ENCODE measurements at regions not wholly inside any gene's neighbourhood (a gene's known extent, or its start where the extent isn't known, plus 50 kb on each side); places are given as distances from the start of the nearest gene placed in this dataset.
"Not testable (repeated sequence)": the region's sequence is repeated elsewhere in the genome, so short reads cannot be mapped to it uniquely, and the experiment has no call there.

- no peak for DNase-seq
These were observed 625.7 kb upstream of the KCND2 start for GRCh38 chr7:119647286-119647685.

DNA sequence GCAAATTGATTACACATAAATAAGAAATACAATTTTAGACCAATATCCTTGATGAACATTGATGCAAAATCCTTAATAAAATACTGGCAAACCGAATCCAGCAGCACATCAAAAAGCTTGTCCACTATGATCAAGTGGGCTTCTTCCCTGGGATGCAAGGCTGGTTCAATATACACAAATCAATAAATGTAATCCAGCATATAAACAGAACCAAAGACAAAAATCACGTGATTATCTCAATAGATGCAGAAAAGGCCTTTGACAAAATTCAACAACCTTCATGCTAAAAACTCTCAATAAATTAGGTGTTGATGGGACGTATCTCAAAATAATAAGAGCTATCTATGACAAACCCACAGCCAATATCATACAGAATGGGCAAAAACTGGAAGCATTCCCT lies 624.2 kb upstream of the KCND2 start:
- DNase-seq = not testable (repeated sequence)

GRCh38 chr7:119660080-119660479 lies 612.9 kb upstream of the KCND2 start:
- DNase-seq = no peak

- no peak for DNase-seq
These were observed 608.4 kb upstream of the KCND2 start for GRCh38 chr7:119664601-119665000.

- DNase-seq = no peak
These were observed 607.2 kb upstream of the KCND2 start for GRCh38 chr7:119665796-119666195.

DNA sequence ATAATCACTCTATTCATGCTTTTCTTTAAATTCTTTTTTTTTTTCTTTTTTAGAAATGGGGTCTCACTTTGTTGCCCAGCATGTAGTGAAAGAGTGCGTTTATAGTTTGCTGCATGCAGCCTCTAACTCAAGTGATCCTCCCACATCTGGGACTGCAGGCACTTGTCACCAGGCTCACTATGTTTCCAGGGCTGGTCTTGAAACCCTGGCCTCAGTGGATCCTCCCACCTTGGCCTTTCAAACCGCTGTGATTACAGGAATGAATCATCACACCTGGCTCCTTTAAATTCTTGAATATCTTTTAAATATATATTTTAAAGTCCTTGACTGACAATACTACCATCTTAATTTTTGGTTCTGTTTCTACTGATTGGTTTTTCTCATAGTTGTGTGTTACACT lies 591.6 kb upstream of the KCND2 start:
- no peak for DNase-seq

DNA sequence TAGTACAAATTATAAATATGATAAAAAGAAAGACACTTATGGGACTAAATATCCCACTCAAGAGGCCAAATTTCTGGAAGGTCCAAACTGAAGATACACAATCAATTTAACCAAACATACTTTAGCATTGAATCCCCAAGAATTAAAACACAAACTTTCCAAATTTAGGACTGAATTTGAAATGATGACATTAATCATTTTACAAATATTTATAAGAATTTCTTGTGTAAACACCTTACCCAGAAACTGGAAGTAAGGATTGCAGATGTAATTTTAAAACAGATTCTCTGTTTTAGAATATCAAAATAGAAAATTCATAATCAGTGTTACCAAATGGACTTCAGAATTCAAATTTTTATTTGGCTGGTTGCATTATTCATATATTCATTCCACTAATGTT lies 588.2 kb upstream of the KCND2 start:
- no peak for DNase-seq

GRCh38 chr7:119685906-119686305 lies 587.1 kb upstream of the KCND2 start:
- DNase-seq = no peak

DNA sequence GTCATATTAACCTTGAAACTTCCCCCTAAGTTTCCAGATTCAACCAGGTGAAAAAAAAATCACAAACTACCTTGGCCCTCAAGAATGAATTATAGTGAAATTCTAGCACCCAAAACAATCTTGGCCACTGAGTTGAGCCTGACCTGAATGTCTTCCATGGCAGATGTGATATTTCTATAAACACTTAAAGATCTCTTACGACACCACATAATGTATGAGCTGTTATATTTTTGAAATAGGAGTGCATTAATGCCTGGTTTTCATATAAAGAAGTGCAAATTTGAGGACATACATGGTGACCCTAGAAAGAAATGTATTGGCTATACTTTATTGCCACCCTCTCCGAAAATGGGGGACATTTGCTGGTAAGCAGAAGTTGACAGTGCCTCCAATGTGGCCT lies 584.1 kb upstream of the KCND2 start:
- DNase-seq = no peak

GRCh38 chr7:119692541-119692940 lies 580.4 kb upstream of the KCND2 start:
- no peak for DNase-seq

DNA sequence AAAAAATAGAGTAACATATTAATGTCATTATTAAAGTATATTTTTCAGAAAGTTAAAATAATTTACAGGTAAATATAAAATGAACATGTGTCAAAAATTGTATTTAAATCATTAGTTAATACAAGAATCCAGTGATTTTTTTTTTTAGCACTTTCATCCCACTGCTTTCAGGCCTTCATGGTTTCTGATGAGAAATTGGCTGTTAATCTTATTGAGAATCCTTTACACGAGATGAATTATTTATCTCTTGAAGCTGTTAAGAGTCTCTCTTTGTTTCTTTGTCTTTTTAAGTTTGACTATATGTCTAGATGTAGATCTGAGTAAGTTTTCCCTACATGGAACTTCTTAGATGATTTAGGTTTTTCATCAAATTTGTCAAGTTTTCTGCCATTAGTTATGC lies 578.5 kb upstream of the KCND2 start:
- no peak for DNase-seq

GRCh38 chr7:119696336-119696735 lies 576.6 kb upstream of the KCND2 start:
- DNase-seq = no peak

- DNase-seq = no peak
These were observed 569.1 kb upstream of the KCND2 start for GRCh38 chr7:119703895-119704294.

- DNase-seq = no peak
These were observed 566.4 kb upstream of the KCND2 start for GRCh38 chr7:119706608-119707007.

DNA sequence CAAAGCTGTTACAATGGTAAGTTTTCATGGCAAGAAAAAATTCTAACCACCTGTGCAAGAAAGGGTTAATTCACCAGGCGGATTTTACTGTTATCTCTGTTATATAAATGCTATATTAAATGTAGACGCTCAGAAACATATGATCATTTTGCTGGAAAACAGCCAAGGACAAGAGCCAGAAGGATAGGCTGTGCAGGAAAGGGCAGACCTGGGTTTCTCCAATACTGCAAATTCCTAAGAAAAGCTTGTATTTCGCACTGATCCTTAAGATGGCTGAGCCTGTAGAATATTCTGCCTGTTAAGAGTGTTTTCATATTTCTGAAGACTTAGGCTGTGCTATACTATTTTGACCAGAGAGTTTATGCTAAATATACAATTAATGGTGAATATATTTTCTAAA lies 564.1 kb upstream of the KCND2 start:
- DNase-seq = no peak

- DNase-seq = no peak
These were observed 561.9 kb upstream of the KCND2 start for GRCh38 chr7:119711104-119711503.

- DNase-seq = no peak
These were observed 560.0 kb upstream of the KCND2 start for GRCh38 chr7:119712886-119713462.

GRCh38 chr7:119713606-119714005 lies 559.4 kb upstream of the KCND2 start:
- no peak for DNase-seq

DNA sequence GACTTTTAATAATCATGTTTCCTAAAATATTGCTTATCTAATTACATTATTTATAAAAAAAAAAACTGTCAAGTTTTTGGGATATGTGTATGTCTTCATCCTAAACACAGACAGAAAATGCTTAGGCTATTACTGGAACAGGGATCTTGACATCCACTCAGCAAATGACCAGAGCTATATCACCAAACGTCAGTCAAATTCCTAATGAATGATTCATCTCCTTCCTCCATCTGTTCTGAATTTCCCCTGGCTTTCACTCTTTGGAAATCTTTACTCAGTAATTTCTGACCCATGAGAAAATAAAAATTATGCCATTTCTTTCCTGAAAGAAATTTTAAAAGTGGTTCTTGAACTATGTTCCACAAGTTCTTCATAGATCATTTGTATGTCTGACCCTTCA lies 552.4 kb upstream of the KCND2 start:
- DNase-seq = peak; percentile 16

DNA sequence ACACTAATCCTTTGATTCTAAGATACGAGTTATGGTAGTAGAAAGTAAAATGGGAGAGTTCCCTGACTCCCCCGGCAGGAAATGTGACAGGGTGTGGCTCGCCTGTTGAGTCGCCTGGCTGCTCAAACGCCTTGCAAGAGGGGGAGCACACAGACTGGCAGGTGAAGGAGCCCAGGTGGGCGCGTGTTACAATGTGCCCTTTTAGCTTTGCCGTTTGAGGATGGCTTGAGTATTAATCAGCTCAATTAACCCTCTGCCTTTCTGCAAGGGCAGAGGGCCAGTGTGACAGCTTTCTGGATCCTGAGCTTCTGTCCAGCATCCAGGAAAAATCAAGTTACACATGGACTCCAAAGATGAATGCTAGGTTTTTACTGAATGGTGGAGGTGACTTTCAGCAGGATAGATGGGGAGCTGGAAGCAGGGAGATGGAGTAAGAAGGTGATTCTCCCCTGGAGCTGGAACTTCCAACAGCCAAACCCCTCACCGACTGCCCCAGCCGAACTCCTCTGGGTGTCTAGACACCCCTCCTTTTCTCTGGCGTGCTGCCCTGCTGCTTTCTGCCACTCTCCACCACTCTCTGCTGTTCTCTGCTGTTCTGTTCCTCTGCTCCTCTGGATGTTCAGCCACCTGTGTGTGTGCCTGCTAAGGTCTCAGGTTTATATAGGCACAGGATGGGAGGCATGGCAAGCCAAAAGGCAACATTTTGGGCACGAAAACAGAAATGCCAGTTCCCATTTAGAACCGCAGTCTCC lies 548.8 kb upstream of the KCND2 start:
- no peak for DNase-seq

GRCh38 chr7:119733127-119733879 lies 539.7 kb upstream of the KCND2 start:
- no peak for DNase-seq

- DNase-seq = no peak
These were observed 535.6 kb upstream of the KCND2 start for GRCh38 chr7:119737390-119737789.

GRCh38 chr7:119745280-119745679 lies 527.7 kb upstream of the KCND2 start:
- not testable (repeated sequence) for DNase-seq

GRCh38 chr7:119748251-119748860 lies 524.6 kb upstream of the KCND2 start:
- no peak for DNase-seq

Data from HCEC 1CT (cell line).